ENCODE measurements at regions not wholly inside any gene's neighbourhood (a gene's known extent, or its start where the extent isn't known, plus 50 kb on each side); places are given as distances from the start of the nearest gene placed in this dataset.
"Not testable (repeated sequence)": the region's sequence is repeated elsewhere in the genome, so short reads cannot be mapped to it uniquely, and the experiment has no call there.

DNA sequence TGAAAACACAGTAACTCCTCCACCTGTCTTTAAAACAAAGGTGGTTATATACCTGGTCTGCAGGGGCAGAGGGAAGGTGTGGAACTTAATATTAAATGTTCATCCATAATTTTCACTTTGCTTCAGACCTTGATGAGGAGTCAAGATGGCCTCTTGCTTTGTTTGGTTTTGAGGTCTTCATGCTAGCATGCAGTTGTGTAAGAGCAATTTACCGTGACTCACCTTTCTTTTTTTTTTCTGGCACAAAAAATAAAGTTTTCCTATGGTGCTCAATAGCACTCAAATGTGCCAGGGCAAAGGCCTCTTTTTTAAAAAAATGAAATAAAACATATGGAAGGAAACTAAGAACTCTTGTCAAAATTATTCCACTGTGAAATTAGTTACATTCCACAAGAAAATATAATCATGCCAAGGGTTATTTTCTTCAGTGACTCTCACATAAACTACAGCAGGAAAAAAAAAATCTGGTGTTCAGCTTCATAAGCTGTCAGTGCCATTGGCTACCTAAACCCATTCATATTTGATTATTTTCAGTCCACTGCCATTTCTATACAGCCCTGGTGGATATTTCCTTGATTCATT is 128.2 kb downstream of the SLC7A11 start:
- no peak for DNase-seq

DNA sequence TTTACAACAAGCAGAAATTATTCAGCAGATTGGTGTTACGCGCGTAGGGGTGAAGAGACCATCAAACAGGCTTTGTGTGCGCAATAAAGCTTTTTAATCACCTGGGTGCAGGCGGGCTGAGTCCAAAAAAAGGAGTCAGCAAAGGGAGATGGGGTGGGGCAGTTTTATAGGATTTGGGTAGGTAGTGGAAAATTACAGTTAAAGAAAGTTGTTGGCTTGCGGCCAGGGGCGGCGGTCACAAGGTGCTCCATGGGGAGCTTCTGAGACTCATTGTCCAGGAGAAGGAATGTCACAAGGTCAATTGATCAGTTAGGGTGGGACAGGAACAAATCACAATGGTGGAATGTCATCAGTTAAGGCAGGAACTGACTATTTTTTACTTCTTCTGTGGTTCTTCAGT is 129.3 kb downstream of the SLC7A11 start:
- DNase-seq = not testable (repeated sequence)

DNA sequence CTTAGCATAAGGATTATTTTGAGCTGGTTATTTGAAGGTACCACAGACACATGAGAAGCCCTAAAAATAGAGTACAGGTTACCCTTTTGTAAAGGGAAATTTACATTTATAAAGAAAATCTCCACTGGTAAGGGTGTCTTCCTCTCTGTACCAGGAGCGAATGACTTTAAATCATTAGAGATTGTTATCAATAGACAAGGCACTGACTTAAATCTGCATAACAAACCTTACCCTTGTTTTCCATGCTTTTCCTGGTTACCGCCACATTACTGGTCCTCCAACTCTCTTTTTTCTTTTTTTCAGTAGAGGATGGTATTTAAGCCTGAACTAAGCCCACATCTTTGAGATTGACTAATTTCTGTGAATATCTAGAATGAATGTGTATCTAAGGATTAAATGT is 129.8 kb downstream of the SLC7A11 start:
- peak; percentile 4 for DNase-seq

GRCh38 chr4:138111462-138112000 is 130.6 kb downstream of the SLC7A11 start:
- DNase-seq = no peak

DNA sequence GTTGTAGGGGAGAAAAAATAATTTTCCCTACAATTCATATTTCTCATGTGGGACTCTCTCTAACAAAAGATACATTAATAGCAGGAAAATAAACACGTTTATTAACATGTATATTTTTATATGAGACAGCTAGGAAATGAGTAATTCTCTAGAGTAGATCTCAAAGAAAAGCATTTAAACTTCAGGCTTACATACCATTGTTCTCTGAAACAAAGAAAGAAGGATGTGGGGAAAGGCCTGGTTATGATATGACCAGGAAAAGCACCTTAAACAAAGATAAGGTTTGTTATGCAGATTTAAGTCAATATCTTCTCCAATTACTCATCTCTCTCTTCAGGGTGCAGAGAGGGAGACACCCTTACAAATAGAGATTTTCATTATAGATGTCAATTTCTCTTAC is 131.3 kb downstream of the SLC7A11 start:
- DNase-seq = no peak

DNA sequence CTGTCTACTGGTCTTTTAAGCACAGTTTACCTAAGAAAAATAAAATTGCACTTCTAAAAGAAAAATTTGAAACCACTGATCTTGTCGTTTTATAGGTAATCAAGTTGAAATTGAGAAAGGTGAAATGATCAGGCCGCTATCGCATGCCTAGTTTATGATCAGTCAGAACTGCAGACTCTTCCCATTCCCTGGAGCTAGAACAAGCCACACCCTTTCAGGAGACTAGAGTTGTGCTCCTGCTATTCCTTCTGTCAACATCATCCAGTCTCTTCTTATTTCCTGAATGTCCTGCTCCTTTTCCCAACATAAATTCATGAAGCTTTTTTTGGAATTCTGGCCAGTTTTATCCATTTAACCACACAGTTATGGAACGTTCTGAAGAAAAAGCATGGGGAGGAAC is 135.1 kb downstream of the SLC7A11 start:
- DNase-seq = no peak

DNA sequence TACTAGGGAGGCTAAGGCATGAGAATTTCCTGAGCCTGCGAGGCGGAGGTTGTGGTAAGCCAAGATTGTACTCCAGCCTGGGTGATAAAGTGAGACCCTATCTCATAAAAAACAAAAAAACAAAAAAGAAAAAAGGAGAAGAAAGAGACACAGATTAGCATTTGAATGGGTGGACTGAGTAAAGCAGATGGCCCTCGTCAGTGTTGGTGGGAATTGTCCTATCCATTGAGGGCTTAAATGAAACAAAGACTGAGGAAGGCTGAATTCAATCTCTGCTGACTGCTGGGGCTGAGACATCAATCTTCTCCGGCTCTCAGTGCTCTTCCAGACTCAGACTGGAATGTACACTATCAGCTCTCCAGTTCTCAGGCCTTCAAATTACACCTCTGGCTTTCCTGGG is 136.8 kb downstream of the SLC7A11 start:
- DNase-seq = no peak

DNA sequence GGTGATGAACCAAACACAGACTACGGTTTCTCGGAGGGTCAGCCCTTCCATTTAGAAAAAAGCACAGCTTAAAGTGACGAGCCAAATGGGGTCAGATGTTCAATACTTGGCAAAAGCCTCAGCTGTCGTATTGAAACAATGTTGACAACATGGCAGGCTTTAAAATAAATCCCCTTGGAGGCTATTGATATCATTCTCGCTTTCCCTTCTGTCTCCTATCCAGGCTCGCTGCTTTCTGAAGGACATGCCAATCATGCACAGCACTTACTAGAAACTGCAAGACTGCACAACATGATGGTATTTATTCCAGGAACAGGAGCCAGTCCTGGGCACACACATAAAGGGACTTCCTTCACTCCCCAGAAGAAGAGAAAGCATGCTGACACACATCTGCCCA is 137.9 kb downstream of the SLC7A11 start:
- no peak for DNase-seq

DNA sequence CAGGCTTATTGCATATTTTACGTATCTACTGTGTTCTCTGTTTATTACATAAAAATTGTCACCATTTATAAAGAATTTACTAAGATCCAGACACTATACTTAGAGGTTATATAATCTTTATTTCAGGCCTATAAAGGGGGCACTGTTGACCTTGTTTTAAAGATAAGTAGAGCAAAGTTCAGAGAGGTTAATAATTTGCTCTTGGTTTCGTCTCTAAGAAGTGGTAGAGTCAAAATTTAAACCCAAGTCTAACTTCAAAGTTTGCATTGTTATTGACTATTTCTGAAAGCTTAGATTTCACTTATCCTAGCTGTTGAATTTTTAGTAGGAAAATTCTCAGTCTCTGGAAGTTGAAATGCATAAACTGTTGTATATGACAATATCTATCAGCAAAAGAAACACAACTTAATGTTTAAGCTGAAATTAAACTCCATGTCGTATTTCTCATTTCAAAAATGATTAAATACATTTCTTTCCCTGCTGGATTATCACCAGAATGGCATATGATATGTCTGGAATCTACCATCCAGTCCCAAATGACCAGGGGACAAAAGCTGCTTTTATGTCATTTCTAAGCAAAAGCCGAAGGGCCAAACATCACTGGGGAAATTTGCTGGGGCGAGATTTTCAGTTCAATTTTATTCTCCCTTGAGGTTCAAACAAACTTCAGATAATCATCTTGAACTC is 138.4 kb downstream of the SLC7A11 start:
- DNase-seq = no peak

GRCh38 chr4:138099385-138099784 is 142.8 kb downstream of the SLC7A11 start:
- no peak for DNase-seq

DNA sequence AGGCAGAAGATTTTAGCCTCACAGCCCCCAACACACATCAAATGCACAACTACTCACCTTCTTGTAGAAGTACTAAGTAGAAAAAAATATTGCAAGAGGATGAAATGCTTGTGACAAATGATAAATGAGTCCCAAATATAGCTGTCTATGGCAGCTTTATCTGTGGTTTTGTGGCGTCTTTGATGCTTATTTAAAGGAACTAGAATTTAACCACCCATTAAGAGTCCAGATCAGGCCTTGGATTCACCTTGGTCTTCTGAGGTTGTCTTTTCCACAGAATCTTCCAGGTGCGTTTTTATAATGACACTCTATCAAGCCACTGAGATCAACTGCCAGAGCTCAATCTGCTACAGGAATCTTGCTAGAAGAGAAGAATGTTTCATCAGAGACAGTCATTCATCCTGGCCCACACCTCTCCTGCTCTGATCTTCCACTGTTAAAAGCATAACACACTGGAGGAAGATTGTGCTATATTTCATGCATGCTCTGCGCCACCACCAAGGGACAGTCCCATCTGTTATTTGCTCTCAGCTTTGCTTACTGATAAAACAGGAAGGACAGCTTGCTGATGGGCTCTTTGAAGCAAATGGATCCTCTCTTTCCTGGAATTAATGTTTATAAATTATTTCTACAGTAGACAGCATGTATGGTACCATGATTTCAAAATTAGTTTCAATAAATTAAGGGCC is 144.1 kb downstream of the SLC7A11 start:
- peak; percentile 55 for DNase-seq

GRCh38 chr4:138096384-138097062 is 145.6 kb downstream of the SLC7A11 start:
- no peak for DNase-seq

DNA sequence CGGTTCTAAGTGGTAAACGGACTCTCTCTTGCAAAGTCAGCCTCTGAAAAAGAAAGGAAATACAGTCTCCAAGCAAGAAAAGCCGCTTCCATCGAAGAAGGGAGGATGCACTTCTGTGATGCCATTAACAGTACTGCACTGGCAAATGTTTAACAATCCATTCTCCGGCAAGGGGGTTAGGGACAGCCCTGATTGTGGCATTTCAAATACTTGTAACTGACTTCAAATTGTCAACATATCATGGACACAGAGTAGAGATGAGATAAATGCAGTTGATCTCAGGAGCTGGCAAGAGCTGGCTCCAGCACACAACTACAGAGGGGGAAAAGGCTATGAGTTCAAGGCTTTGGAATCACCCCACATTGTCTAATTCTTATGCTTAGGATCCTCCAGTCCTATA is 146.8 kb downstream of the SLC7A11 start:
- no peak for DNase-seq

GRCh38 chr4:138092060-138092459 is 150.1 kb downstream of the SLC7A11 start:
- no peak for DNase-seq

DNA sequence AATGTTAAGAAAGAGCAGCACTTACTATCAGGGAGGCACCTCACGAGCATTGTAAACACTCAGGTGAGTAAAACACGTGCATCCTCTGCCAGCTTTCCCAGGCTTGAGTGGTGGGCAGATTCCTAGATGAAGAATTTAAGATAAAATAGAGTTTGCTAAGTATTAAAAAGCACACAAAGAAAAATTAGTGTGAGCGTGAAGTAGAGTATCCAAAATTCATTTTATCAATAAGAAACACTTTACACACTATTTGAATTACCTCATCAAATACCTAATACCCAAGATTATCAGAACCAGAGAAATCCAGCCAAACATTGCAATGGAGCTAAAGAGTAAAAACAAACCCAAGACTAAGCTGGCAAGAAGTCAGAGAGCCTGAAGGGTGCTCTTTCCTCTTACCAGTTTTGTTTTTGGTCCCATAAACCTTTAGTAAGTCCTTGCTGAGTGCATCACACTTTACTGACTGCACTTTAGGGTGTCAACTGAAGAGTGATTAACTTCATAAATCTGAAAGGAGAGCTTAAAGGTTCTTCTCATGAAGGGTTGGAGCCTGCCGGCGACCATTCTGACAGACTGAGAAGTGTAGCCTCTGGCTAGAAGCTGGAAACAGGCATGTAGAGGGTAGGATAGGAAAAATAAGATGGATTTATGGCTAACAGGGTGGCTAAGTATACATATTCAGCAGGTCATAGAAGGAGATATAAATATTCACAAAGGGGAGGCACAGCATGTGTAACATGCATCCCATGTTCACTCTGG is 151.1 kb downstream of the SLC7A11 start:
- no peak for DNase-seq

DNA sequence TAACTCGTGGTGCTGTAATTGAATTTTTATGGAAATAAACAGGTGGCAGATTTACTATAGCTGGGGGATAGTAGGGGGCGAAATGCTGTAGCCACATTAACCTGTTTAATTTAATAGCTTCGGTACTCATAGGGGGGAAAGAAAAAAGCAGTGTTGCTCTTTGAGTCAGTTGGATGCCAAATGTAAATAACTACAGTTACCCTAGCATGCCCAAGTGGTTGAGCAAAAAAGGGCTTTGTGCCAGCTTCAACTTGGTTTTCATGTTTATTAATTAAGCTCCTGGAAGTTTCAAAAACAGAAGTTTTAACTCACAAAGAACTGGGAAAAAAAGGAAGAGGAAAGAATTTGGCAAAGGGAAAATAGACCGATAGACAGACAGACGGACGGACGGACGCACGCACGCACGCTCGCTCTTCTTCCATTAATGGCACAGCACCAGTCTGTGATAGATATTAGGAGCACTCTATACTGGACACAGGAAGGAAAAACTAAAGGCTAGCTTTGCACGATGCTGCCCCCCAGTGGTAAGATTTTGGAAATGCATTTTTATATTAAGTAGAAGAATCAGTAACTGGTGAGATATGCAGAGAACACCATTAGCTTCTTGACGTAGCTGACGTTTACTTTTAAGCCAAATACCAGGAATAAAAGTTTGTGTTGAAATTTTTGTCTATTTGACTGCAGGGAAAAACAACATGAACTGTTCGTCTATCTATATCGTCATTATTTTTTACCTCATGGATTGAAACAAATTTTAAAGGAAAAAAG is 151.8 kb downstream of the SLC7A11 start:
- peak; percentile 51 for DNase-seq

GRCh38 chr4:138088449-138089208 is 153.5 kb downstream of the SLC7A11 start:
- no peak for DNase-seq

- DNase-seq = peak; percentile 25
Observed at GRCh38 chr4:138087066-138087719, 155.0 kb downstream of the SLC7A11 start.

DNA sequence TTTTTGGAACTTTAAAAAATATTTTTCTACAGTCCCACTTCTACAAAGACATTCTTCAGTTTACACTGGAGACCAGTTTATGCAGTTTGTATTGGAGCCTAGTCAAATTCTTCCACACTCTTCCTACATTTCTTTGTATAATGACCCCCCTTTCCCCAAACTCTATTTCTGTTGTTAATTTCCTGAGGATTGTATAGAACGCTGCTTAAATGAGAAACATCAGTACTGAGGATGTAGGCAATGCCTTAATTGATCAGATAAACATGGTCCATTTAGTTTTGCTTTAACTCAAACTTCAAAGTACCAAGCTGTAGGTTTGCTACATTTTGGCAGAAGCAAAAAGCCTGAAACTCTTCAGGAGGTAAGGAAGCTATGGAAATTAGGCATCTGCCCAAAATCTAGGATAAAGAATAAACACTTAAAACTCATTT is 155.5 kb downstream of the SLC7A11 start:
- DNase-seq = no peak

GRCh38 chr4:138085736-138086305 is 156.3 kb downstream of the SLC7A11 start:
- DNase-seq = no peak

All from NCI-H2171 treated with DMSO at 0.1 percent for 48 hours (cell line).